HFF-Myc (cell line): ENCODE measurements at regions not wholly inside any gene's neighbourhood (a gene's known extent, or its start where the extent isn't known, plus 50 kb on each side); places are given as distances from the start of the nearest gene placed in this dataset.
A peak's percentile ranks its signal among the peaks of the same experiment; 100 is the strongest.
"Not testable (repeated sequence)": the region's sequence is repeated elsewhere in the genome, so short reads cannot be mapped to it uniquely, and the experiment has no call there.

Experiments
- DNase-seq: peaks from one replicate; pipeline ENCODE4 v3.0.0-alpha.2; 2011; ENCODE audit warnings: low read depth; ENCODE audit errors: extremely low read depth
- H3K4me3 ChIP-seq: replicated peaks from 2 replicates; pipeline ENCODE4 v1.5.1; 2011; ENCODE audit warnings: low read depth, mild to moderate bottlenecking, control low read depth, low read length
- TF ChIP-seq, protein P1 (sequence below): IDR thresholded peaks from 2 replicates; pipeline ENCODE4 v1.5.1; 2012; ENCODE audit warnings: mild to moderate bottlenecking, low read depth, low read length, control low read depth; ENCODE audit errors: missing control alignments

DNA sequence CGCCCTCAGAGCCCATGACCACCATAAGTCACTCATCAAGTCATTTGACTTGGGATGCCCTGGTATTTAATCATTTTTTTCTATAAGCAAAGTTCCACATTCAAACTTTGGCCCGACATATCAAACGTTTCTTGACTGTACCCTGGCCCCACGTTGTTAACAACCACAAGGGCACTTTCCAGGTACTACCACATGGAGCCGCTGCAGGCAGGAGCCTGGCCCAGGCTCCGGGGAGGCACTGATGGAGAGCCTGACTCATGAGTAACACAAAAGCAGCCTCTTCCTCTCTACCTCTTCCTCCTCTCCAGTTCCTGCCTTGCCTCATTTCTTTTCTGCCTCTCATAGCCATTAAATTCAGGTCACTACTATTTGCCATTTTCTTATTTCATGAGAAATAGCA lies 95.9 kb upstream of the ADORA2B start:
- TF ChIP-seq, protein P1, sequence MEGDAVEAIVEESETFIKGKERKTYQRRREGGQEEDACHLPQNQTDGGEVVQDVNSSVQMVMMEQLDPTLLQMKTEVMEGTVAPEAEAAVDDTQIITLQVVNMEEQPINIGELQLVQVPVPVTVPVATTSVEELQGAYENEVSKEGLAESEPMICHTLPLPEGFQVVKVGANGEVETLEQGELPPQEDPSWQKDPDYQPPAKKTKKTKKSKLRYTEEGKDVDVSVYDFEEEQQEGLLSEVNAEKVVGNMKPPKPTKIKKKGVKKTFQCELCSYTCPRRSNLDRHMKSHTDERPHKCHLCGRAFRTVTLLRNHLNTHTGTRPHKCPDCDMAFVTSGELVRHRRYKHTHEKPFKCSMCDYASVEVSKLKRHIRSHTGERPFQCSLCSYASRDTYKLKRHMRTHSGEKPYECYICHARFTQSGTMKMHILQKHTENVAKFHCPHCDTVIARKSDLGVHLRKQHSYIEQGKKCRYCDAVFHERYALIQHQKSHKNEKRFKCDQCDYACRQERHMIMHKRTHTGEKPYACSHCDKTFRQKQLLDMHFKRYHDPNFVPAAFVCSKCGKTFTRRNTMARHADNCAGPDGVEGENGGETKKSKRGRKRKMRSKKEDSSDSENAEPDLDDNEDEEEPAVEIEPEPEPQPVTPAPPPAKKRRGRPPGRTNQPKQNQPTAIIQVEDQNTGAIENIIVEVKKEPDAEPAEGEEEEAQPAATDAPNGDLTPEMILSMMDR: peak; percentile 28
- DNase-seq, H3K4me3 ChIP-seq: not testable (repeated sequence)

DNA sequence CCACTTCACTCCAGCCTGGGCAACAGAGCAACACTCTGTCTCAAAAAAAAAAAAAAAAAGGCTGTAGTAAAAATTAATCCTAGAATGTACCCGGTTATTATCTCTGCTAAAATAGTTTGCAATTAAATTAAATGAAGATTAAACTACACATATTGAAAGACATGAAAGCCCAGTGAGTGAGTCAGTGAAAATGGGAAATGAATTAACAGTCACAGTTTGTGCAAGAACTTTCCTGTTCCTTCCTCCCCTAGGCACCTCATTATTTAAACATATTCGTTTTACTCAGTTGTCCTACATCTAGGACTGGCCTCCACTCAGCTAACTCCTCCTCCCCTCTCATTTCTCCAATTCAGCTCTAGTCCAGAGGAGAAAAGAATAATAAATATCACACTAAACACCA lies 94.9 kb upstream of the ADORA2B start:
- not testable (repeated sequence) for H3K4me3 ChIP-seq, DNase-seq

DNA sequence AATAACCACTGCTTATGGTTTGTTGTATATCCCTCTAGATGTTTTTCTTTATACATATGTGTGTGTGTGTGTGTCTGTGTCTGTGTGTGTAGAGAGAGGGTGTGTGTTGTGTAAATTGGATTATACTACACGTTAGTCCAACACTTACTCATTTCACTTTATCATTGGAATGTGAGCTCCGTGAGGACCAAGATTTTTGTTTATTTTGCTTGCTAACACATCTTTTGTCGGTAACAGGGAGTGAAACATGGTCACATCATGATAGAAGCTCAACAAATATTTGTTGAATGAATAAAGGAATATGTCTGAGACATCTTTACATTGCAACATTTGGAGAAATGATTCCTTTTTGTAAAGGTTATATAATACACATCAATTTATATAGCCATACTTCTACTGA lies 94.2 kb upstream of the ADORA2B start:
- DNase-seq, H3K4me3 ChIP-seq: not testable (repeated sequence)

DNA sequence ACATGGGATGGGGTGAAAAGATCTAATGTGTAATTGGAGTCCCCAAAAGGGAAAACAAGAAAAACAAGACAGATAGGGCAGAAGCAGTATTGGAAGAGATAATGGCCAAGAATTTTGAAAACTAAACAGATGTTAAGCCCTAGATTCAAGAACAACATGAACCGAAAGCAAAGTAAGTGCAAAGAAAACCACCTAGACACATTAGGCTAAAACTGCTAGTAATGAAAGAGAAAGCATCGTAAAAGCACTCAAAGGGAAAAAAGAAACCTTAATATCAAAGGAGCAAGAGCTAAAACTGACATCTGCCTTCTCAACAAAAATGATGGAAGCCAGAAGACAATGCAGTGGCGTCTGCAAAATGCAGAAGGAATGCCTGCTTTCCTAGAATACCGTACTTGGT lies 92.1 kb upstream of the ADORA2B start:
- DNase-seq, H3K4me3 ChIP-seq: not testable (repeated sequence)

DNA sequence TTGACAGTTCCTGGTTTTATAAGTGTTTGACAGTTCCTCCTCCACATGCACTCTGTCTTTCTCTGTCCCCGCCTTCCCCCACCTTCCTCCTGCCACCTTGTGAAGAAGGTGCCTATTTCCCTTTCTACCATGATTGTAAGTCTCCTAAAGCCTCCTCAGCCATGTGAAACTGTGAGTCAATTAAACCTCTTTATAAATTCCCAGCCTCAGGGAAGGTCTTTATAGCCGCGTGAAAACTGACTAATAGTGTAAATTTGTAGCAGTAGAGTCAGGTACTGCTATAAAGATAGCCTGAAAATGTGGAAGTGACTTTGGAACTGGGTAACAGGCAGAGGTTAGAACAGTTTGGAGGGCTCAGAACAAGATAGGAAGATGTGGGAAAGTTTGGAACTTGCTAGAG lies 88.7 kb upstream of the ADORA2B start:
- DNase-seq, H3K4me3 ChIP-seq: not testable (repeated sequence)

DNA sequence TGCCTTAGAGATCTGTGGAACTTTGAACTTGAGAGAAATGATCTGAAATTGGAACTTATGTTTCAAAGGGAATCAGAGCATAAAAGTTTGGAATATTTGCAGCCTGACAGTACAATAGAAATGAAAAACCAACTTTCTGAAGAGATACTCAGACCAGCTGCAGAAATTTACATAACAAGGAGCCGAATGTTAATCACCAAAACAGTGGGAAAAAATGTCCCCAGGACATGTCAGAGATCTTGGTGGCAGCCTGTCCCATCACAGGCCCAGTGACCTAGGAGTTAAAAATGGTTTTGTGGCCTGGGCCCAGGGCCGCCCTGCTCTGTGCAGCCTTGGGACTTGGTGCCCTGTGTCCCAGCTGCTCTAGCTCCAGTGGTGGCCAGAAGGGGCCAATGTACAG lies 88.2 kb upstream of the ADORA2B start:
- H3K4me3 ChIP-seq, DNase-seq: not testable (repeated sequence)

DNA sequence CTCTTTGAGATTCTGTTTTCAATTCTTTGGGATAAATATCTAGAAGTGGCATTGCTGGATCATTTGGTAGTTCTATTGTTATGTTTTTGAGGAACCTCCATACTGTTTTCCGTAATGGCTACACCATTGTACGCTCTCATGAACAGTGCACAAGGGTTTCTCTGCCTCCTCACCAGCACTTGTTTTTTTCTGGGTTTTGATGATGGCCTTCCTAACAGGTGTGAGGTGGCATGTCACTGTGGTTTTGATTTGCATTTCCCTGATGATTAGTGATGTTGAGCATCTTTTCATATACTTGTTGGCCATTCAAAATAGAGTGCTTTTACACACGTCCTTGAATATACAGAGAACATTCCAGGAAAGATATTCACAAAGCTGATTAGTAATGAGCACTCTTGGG lies 86.8 kb upstream of the ADORA2B start:
- not testable (repeated sequence) for DNase-seq

DNA sequence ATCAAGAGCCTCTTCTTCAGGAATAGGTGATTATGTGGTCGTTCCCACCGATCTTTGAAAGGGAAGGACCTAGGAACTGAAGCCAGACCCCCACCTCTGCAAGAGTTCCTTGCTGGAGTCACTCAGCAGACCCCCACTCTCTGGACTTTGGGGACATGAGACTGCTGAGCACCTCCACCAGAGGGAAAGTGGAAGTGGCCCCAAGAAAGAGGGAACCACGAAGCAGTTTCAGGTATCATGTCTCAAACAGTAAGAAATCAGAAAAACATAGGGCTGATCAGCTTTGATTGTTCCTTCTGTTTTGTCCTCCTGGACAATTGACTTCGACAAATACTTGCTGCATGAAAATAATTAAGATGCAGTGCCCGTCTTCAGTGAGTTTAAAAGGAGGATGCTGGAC lies 84.2 kb upstream of the ADORA2B start:
- not testable (repeated sequence) for DNase-seq, H3K4me3 ChIP-seq

More for the DNA sequence above, 86.8 kb upstream of the ADORA2B start:
- not testable (repeated sequence) for H3K4me3 ChIP-seq

DNA sequence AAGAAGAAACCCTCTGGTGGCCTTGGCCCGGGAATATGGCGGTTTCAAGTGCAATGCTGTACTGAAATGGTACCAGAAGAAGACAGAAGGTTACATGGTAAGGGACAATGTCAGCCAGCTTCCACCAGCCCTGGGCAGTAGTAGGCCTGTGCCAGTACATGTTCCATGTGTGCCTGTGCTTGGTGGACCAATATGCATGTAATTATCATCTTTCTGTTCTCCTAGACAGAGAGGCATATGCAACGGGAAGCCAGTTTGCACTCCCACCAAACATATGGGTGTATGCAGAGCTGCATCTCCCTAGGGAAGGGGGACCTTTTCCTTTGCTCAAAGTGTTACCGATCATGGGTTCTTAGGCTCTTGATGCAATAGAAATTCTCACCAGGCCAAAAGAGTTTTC lies 80.9 kb upstream of the ADORA2B start:
- H3K4me3 ChIP-seq, DNase-seq: not testable (repeated sequence)

DNA sequence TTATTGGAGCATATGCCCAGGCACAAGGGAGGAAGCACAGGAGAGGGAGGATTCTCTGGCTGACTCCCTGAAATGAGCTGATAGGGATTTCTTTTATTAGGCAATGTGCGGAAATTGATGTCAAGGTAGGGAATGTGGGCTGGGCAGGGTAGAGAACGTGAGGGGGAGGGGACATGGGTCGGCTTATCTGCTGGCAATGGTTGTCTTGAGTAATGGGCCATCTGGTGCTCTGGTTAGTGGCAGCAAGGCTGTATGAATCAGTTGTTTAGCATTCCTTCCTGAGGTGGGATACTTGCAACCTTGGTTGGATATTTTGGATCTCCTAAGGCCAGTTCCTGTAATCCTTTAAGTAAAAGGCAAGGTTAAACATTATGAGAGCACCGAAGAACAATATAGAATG lies 80.5 kb upstream of the ADORA2B start:
- H3K4me3 ChIP-seq, DNase-seq: not testable (repeated sequence)

DNA sequence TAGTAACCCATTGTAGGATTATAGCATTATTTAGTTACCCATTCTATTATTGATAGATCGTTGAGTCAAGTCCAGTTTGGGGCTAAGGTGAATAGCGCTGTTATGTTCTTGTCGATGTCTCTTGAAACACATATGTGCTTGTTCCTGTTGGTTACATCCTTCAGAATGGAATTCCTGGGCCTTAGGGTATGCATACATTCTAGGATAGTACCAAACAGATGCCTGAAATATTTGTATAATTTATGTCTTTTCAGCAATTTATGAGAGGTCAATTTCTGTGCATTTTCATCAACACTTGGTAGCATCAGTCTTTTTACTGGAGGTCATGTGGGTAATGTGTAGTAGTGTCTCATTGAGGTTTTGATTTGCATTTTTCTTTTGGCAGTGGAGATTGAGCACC lies 78.9 kb upstream of the ADORA2B start:
- H3K4me3 ChIP-seq, DNase-seq: not testable (repeated sequence)

DNA sequence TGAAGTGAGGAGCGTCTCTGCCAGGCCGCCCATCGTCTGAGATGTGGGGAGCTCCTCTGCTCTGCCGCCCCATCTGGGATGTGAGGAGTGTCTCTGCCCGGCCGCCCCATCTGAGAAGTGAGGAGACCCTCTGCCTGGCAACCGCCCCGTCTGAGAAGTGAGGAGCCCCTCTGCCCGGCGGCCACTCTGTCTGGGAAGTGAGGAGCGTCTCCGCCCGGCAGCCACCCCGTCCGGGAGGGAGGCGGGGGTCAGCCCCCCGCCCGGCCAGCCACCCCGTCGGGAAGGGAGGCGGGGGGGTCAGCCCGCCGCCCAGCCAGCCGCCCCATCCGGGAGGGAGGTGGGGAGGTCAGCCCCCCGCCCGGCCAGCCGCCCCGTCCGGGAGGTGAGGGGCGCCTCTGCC lies 77.6 kb upstream of the ADORA2B start:
- not testable (repeated sequence) for DNase-seq, H3K4me3 ChIP-seq

DNA sequence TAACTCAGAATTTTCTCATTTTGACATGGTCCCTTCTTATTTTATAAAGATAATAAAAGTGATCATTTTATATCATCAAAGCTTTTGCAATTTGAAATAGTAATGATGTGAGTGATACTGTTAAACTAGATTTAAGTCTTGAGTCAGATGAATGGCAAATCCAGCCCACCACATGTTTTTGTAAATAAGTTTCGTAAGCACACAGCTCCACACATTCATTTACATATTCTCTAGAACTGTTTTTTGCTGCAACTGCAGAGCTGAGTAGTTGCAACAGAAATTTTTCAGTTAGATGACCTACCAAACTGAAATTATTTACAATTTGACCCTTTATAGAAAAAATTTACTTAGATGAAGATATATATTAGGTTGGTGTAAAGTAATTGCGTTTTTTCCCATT lies 75.1 kb upstream of the ADORA2B start:
- not testable (repeated sequence) for DNase-seq, H3K4me3 ChIP-seq

DNA sequence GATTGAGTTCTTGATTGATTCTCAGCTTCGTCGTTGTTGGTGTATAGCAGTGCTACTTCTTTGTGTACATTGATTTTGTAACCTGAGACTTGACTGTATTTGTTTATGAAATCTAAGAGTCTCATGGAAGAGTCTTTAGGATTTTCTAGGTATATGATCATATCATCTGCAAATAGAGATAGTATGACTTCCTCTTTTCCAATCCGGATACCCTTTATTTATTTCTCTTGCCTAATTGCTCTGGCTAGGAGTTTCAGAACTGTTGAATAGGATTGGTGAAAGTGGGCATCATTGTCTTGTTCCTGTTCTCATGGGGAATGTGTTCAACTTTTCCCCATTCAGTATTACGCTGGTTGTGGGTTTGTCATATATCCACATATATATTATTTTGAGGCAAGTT lies 72.3 kb upstream of the ADORA2B start:
- H3K4me3 ChIP-seq, DNase-seq: not testable (repeated sequence)

DNA sequence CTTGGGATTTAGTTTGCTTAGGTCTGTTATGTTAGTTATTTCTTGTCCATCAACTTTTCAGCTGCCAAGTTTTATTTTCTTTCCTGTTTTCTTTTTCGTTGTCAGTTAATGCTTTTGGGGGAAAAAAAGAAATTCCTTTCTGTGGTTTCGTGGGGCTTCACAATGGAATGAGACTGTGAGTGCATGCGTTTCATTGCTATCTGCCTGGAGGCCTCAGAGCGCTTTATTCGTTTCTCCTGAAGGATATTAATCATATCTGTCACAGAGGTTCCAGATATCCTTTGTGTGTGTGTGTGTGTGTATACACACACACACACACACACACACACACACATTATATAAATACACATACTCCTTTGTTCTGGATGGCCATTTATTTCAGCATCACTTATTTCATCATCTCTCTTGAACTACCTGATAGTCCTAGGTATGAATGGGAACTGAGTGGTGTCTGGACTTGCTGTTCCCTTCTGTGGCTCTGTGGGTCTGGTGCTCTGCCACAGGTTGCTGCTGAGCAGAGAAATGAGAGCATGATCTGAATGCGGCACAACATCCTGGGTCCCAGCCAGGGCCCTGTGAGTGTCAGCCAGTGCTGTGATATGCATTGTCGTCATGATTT lies 66.9 kb upstream of the ADORA2B start:
- not testable (repeated sequence) for DNase-seq, H3K4me3 ChIP-seq
